EH (cell line): ENCODE measurements at regions not wholly inside any gene's neighbourhood (a gene's known extent, or its start where the extent isn't known, plus 50 kb on each side); places are given as distances from the start of the nearest gene placed in this dataset.
"Not testable (repeated sequence)": the region's sequence is repeated elsewhere in the genome, so short reads cannot be mapped to it uniquely, and the experiment has no call there.

ENCODE experiments used
- DNase-seq: peaks from one replicate; pipeline ENCODE4 v3.0.0-alpha.2; 2015; ENCODE audit warnings: low read depth

DNA sequence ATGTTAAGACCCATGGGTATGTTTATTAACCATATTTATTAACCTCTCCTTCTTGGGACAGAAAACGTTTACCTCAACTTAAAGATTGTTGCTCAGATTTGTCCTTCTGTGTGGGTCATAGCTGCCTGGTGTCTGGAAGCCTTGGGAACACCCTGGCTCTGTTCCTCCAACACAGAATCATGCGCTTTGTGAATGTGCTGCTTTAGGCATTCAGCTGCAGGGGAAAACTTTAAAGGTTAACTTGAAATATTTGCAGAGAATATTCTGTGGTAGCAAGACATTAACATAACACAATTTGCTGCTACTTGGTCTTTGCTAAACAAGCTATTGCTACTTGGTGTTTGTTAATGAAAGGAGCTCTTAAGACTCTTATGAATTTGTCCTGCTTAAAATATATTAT, 50.5 kb upstream of the THOC3 start:
- not testable (repeated sequence) for DNase-seq

- DNase-seq: not testable (repeated sequence)
These were observed 52.7 kb upstream of the THOC3 start for GRCh38 chr5:176020852-176021251.

DNA sequence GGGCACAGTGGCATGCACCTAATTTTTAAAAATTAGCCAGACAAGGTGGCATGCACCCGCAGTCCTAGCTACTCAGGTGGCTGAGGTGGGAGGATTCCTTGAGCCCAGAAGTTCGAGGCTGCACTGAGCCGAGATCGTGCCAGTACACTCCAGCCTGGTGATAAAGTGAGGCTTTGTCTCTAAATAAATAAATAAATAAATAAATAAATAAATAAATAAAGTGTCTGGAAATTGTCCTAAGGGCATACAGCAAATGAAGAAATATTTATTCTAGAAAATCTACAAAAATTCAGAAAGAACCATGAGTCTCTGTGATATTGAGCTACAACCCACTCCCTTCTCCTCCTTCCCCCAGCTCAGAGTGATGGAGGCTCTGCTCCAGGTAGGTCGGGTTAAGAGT, 55.4 kb upstream of the THOC3 start:
- not testable (repeated sequence) for DNase-seq

DNA sequence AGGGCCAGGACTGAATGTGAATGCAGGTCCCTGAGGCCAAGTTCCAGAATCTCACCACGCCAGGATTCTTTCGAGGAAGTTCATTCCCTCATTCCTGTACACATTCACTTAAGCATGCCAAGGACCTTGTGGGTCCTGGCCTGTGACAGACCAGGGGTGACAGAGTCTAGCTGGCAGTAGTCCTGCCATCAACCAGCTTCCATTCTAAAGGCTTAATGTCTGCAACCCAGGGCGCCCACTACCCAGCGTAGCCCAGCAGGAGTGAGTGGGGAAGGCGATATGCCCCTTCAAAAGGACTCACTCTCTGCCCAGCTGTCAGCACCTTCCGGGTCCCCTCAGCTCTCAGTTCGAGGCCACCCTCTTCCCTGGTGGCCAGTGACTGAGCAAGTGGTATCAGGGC, 61.3 kb upstream of the THOC3 start:
- not testable (repeated sequence) for DNase-seq

DNA sequence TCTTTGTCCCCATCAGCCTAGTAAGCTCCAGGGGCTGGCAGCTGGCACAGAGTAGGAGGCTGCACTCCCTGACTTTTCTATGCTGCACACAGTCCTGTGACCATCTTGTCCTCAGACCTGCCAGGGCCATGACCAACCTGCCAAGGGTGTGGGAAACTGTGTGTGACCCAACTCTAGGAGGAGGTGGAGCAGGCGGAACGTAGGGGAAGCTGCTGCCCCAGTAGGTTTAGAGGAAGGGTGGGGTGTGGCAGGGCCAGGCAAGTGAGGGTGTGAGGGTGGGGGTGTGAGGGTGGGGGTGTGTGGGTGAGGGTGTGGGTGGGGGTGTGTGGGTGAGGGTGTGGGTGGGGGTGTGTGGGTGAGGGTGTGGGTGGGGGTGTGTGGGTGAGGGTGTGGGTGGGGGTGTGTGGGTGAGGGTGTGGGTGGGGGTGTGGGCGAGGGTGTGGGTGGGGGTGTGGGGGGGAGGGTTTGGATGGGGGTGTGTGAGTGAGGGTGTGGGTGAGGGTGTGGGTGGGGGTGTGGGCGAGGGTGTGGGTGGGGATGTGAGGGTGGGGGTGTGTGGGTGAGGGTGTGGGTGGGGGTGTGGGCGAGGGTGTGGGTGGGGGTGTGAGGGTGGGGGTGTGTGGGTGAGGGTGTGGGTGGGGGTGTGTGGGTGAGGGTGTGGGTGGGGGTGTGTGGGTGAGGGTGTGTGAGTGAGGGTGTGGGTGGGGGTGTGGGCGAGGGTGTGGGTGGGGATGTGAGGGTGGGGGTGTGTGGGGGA, 62.4 kb upstream of the THOC3 start:
- not testable (repeated sequence) for DNase-seq

- not testable (repeated sequence) for DNase-seq
These were observed 63.0 kb upstream of the THOC3 start for GRCh38 chr5:176031118-176031510.

- not testable (repeated sequence) for DNase-seq
These were observed 65.1 kb upstream of the THOC3 start for GRCh38 chr5:176033186-176033585.

GRCh38 chr5:176034407-176035200, 66.5 kb upstream of the THOC3 start:
- not testable (repeated sequence) for DNase-seq

DNA sequence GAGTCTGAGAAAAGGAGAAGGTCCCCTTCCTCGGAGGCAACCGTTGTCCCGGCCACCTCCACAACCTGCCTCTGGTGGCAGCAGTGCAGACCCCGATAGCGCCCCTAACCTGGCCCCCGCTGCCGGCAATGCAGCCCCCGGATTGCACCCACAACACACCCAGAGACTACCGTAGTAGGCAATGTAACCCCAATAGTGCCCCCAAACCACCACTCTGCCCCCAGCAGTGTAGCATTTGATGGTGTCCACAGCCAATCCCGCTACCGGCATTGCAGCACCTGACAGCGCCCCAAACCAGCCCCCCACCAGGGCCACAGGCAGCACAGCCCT, 67.1 kb upstream of the THOC3 start:
- DNase-seq: not testable (repeated sequence)

DNA sequence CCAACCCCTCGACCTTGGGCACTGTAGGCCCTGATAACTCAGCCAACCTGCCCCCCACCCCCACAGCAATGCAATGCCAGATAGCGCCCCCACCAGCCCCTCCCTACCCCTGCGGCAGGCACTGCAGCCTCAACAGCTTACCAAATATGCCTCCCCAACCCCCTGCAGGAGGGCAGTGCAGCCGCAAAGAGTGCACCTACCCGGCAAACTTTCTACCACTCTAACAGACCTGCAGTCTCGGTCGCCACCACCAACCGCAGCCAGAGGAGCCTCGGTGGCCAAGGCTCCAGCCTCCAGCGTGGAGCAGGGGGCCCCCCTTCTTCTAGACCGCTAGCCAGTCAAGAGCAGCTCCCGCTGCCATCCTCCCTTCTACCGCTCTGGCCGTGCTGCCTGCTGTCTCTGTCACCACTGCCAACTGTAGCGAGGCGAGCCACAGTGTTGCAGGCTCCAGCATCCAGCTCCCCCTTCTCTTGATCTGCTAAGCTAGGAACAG, 67.7 kb upstream of the THOC3 start:
- not testable (repeated sequence) for DNase-seq

DNA sequence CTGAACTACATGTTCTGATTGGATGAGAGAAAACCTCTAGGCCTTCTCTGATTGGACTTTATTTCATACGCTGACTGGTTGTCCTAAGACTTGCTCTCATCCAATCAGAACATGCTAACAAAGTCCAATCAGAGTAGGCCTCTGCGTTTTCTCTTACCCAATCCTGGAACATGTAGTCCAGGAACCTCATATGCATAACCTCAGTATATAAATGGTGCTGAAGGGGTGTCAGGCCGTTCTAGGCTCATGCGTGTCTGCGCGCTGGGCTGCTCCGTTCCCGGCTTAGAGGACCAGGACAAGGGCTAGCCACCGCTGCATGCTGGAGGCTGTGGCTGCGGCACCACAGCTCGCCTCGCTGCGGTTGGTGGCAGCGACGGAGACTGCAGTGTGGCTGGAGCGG, 68.3 kb upstream of the THOC3 start:
- DNase-seq: not testable (repeated sequence)

DNA sequence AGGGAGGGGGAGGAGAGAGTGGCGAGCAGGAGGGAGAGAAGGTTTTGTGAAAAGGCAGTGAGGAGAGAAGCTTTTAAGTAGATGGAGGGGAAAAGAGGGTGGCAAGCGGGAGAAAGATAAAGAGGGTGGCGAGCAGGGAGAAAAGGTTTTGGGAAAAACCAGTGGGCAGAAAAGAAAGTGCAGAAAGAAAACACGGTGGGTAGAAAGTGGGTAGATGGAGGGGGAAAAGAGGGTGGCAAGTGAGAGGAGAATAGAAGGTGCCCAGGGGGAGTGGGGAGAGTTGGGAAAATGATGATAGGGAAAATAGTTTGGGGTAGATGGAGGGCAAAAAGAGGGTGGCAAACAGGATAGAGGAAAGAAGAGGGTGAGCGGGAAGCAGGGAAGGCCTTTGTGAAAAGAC, 69.1 kb upstream of the THOC3 start:
- not testable (repeated sequence) for DNase-seq

DNA sequence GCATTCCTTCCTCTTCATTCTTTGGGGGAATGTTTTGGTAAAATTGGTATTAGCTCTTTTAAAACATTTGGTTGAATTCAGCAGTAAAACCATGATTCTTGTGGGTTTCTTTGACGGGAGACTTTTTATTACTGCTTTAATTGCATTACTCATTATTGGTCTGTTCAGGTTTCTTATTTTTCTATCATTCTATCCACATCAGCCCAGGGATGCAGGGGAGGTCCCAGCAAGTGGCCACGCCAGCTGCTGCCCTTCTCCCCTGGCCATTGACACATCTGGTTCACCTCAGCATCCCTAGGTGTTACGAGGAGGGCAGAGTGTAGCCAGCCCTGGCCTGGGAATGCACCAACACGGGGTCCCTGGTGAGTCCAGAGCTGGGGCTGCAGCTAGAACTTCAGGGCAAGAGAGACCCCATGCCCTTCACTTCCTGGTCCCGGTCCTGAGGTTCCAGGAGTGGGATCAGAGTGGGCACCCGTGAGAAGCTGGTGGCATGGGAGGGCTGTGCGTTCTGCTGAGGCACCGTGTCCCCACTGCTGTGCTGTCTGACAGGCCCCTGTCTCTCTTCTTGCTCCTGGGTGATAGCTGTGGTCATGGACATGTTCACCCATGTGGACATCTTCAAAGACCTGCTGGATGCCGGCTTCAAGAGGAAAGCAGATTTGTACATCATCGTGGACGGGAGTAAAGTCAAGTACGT, 72.1 kb upstream of the THOC3 start:
- not testable (repeated sequence) for DNase-seq

- not testable (repeated sequence) for DNase-seq
These were observed 73.3 kb upstream of the THOC3 start for GRCh38 chr5:176041248-176041994.

DNA sequence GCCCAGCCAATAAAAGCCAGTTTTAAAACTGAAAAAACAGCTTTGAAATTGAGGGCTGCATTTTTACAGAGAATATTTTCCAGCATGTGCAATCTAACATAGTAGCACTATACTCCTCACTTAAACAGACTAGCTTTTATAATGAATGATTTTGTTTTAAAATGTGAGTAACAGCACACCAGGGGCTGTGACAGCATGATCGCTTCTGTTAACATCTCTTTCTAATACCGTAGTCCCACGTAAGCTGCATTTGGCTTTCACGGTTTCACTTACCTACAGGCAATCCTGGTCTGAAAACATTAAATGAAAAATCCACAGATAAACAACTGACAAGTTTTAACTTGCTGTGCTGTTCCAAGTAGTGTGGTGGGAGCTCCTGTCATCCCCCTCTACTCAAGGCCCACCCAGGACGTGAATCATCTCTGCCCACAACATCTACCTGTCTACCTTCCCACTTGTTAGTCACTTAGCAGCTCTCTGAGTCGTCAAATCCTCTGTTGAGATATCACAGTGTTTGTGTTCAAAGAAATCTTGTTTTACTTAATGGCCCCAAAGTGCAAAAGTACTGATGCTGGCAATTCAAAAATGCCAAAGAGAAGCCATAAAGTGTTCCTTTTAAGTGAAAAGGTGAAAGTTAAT, 74.0 kb upstream of the THOC3 start:
- DNase-seq: not testable (repeated sequence)

DNA sequence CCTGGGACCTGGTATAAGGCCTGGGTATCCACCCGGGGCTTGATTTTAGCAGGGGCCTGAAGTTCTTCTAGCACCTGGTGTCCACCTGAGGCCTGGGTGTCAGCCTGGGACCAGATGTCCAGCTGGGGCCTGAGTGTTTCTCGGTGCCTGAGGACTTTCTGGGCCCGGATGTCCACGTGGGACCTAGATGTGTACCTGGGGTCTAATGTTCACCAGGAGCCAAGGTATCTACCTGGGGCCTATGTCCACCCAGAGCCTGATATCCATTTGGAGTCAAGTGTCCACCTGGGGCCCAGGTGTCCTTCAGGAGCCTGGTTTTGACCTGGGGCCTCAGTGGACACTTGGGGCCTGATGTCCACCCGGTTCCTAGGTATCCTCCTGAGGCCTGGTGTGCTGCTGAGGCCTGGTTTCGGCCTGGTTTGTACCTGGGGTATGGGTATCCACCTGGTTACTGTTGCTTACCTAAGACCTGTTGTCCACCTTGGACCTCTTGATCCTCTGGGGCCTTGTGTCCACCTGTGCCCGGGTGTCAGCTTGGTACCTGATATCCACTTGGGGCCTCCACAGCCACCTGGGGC, 75.2 kb upstream of the THOC3 start:
- DNase-seq: not testable (repeated sequence)

DNA sequence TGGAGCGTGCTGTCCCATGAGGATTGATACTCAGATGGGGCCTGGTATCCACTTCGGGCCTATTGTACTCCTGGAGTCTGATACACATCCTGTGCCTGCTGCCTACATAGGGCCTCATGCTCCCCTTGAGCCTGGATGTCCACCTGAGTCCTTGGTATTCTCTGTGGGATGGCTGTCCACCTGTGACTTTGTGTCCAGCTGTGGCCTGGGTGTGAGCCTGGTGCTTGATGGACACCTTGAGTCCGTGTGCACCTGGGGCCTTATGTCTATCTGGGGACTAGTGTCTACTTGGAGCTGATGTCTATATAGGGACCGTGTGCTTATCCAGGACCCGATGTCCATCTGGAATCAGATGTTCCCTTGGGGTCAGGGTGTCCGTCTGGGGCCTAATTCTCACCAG, 75.9 kb upstream of the THOC3 start:
- not testable (repeated sequence) for DNase-seq

GRCh38 chr5:176044431-176044830, 76.3 kb upstream of the THOC3 start:
- DNase-seq: not testable (repeated sequence)

- not testable (repeated sequence) for DNase-seq
These were observed 77.3 kb upstream of the THOC3 start for GRCh38 chr5:176045442-176045841.

DNA sequence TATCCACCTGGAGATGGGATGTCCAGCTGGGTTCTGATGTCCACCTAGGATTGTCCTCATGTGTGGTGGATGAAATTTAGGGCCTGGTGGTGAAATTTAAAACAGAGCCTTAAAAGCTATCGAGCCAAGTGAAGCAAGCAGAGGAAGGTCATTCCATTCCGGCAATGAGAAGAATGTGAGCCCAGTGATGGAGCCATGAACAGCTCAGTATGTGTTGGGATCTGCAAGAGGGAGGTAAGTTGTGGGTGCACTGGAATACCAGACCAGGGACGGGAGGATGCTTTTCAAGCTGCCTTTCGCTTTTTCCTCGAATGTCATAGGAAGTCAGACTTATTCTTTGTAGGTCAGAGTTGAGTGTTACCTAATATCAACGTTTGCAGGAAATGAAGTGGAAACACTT, 80.6 kb upstream of the THOC3 start:
- DNase-seq: not testable (repeated sequence)
